ENCODE measurements at regions not wholly inside any gene's neighbourhood (a gene's known extent, or its start where the extent isn't known, plus 50 kb on each side); places are given as distances from the start of the nearest gene placed in this dataset.

DNA sequence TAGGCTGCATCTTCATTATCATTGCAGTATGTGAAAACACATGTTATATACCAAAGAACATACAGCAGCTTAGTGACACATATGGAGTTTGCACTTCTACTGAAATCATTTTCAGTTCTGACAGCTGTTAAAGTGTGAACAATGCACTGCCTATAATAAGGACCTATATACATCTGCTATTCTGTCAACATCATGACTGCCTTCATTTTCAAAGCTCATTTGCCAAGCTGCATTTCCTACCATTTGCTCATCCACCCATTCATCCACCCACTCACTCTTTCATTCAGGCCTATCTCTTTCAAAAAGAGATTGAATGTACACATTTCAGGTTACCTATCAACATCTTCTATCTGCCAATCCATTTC is 81.7 kb upstream of the STK17B start:
- TF ChIP-seq EZH2 (IDR thresholded peaks at IDR 0.05) (no peak), CEBPB (IDR thresholded peaks at IDR 0.05; ENCODE audit: low read depth) (no peak), YY1 (IDR thresholded peaks at IDR 0.05; ENCODE audit: extremely low read depth, insufficient replicate concordance, low read depth, low read length) (no peak), ELF1 (IDR thresholded peaks at IDR 0.05; ENCODE audit: borderline replicate concordance, low read depth) (no peak), SRF (IDR thresholded peaks at IDR 0.05; ENCODE audit: low read depth) (no peak), POLR2AphosphoS5 (IDR thresholded peaks at IDR 0.05; ENCODE audit: low read depth, low read length) (no peak), JUND (IDR thresholded peaks at IDR 0.05) (no peak), TCF7L2 (IDR thresholded peaks at IDR 0.05; ENCODE audit: borderline replicate concordance, extremely low read depth, insufficient read depth, insufficient read length) (no peak), FOSL1 (IDR thresholded peaks at IDR 0.05; ENCODE audit: low read depth) (no peak), SP1 (IDR thresholded peaks at IDR 0.05; ENCODE audit: low read depth) (no peak), POLR2A (IDR thresholded peaks at IDR 0.05; ENCODE audit: borderline replicate concordance, extremely low read depth, insufficient read depth, insufficient read length) (no peak), RAD21 (IDR thresholded peaks at IDR 0.05; ENCODE audit: low read depth) (no peak), EGR1 (IDR thresholded peaks at IDR 0.05; ENCODE audit: low read depth) (no peak), ZFX (IDR thresholded peaks at IDR 0.05) (no peak), EZH2phosphoT487 (IDR thresholded peaks at IDR 0.05; ENCODE audit: borderline replicate concordance) (no peak), SIN3A (IDR thresholded peaks at IDR 0.05; ENCODE audit: low read depth) (no peak)
- TF ChIP-seq, protein P1, sequence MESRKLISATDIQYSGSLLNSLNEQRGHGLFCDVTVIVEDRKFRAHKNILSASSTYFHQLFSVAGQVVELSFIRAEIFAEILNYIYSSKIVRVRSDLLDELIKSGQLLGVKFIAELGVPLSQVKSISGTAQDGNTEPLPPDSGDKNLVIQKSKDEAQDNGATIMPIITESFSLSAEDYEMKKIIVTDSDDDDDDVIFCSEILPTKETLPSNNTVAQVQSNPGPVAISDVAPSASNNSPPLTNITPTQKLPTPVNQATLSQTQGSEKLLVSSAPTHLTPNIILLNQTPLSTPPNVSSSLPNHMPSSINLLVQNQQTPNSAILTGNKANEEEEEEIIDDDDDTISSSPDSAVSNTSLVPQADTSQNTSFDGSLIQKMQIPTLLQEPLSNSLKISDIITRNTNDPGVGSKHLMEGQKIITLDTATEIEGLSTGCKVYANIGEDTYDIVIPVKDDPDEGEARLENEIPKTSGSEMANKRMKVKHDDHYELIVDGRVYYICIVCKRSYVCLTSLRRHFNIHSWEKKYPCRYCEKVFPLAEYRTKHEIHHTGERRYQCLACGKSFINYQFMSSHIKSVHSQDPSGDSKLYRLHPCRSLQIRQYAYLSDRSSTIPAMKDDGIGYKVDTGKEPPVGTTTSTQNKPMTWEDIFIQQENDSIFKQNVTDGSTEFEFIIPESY (IDR thresholded peaks at IDR 0.05; ENCODE audit: extremely low read depth, insufficient replicate concordance, low read length): no peak
- TF ChIP-seq, protein P2, sequence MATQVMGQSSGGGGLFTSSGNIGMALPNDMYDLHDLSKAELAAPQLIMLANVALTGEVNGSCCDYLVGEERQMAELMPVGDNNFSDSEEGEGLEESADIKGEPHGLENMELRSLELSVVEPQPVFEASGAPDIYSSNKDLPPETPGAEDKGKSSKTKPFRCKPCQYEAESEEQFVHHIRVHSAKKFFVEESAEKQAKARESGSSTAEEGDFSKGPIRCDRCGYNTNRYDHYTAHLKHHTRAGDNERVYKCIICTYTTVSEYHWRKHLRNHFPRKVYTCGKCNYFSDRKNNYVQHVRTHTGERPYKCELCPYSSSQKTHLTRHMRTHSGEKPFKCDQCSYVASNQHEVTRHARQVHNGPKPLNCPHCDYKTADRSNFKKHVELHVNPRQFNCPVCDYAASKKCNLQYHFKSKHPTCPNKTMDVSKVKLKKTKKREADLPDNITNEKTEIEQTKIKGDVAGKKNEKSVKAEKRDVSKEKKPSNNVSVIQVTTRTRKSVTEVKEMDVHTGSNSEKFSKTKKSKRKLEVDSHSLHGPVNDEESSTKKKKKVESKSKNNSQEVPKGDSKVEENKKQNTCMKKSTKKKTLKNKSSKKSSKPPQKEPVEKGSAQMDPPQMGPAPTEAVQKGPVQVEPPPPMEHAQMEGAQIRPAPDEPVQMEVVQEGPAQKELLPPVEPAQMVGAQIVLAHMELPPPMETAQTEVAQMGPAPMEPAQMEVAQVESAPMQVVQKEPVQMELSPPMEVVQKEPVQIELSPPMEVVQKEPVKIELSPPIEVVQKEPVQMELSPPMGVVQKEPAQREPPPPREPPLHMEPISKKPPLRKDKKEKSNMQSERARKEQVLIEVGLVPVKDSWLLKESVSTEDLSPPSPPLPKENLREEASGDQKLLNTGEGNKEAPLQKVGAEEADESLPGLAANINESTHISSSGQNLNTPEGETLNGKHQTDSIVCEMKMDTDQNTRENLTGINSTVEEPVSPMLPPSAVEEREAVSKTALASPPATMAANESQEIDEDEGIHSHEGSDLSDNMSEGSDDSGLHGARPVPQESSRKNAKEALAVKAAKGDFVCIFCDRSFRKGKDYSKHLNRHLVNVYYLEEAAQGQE (IDR thresholded peaks at IDR 0.05; ENCODE audit: low read depth): no peak
- TF ChIP-seq, protein P3, sequence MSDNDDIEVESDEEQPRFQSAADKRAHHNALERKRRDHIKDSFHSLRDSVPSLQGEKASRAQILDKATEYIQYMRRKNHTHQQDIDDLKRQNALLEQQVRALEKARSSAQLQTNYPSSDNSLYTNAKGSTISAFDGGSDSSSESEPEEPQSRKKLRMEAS (IDR thresholded peaks at IDR 0.05): no peak
- TF ChIP-seq, protein P4, sequence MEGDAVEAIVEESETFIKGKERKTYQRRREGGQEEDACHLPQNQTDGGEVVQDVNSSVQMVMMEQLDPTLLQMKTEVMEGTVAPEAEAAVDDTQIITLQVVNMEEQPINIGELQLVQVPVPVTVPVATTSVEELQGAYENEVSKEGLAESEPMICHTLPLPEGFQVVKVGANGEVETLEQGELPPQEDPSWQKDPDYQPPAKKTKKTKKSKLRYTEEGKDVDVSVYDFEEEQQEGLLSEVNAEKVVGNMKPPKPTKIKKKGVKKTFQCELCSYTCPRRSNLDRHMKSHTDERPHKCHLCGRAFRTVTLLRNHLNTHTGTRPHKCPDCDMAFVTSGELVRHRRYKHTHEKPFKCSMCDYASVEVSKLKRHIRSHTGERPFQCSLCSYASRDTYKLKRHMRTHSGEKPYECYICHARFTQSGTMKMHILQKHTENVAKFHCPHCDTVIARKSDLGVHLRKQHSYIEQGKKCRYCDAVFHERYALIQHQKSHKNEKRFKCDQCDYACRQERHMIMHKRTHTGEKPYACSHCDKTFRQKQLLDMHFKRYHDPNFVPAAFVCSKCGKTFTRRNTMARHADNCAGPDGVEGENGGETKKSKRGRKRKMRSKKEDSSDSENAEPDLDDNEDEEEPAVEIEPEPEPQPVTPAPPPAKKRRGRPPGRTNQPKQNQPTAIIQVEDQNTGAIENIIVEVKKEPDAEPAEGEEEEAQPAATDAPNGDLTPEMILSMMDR (IDR thresholded peaks at IDR 0.05 in 2 of 3, conservative IDR thresholded peaks at IDR 0.05 in 1 of 3; ENCODE audit: borderline replicate concordance in 1 of 3, insufficient read depth in 1 of 3, low read depth in 2 of 3, low read length in 2 of 3): no peak
- Histone ChIP-seq H3K9me2 (ENCODE audit: insufficient read depth) (no peaks in the 10 kb centered on the region), H3K27me3 (ENCODE audit: insufficient read depth, low read length) (no peaks in the 10 kb centered on the region), H3K9ac (ENCODE audit: low read length) (no peak overlapping the region), H3K79me2 (ENCODE audit: insufficient read depth, low read length) (no peaks in the 10 kb centered on the region), H2AFZ (ENCODE audit: low read depth, low read length, poor library complexity, severe bottlenecking) (no peak overlapping the region), H3K27ac (ENCODE audit: low read depth, low read length) (no peak overlapping the region), H3K36me3 (ENCODE audit: control insufficient read depth in 1 of 2, insufficient read depth in 2 of 2, low read length in 2 of 2) (no peaks in the 10 kb centered on the region), H3K4me3 (replicated peaks in 1 of 2; ENCODE audit: low read depth in 1 of 2, low read length in 2 of 2) (no peak overlapping the region), H3K4me2 (ENCODE audit: low read length) (no peak overlapping the region), H4K20me1 (ENCODE audit: insufficient read depth) (no peaks in the 10 kb centered on the region), H3K9me3 (ENCODE audit: control insufficient read depth in 1 of 2, insufficient read depth in 1 of 2, low read depth in 1 of 2, low read length in 2 of 2) (no peaks in the 10 kb centered on the region), H3K4me1 (ENCODE audit: control insufficient read depth in 1 of 2, insufficient read depth in 2 of 2, low read length in 2 of 2) (peaks cover 0 to 6% of the 10 kb centered on the region in 2 experiments; a peak in 2 of 4 replicates)
- ChIA-PET POLR2A (no interaction called here), CTCF (no interaction called here), RAD21 (ENCODE audit: low non-redundant PET in 1 of 2, low total read pairs in 2 of 2, uncharacterized antibody in 2 of 2, unreplicated experiment in 2 of 2) (no interaction called here)
- no peak for DNase-seq (ENCODE audit: low read depth, low spot score)
- ATAC-seq: no peak
- intact Hi-C loops (cut with micrococcal nuclease): no loop called here
- no TSS peak for BruUV-seq (replicated peaks)

Data from HCT116 (cell line).